ENCODE measurements at regions not wholly inside any gene's neighbourhood (a gene's known extent, or its start where the extent isn't known, plus 50 kb on each side); places are given as distances from the start of the nearest gene placed in this dataset.

- intact Hi-C loops (cut with DNase I), result loop anchor here (10.0 kb wide), 1 partner anchor 115 kb away; no protein-coding TSS in a partner anchor
- H3K27ac ChIP-seq, result no peak overlapping the region
- H3K4me3 ChIP-seq, result no peak overlapping the region
- H3K27me3 ChIP-seq, result no peaks in the 10 kb centered on the region
- no peak overlapping the region for H3K9ac ChIP-seq (ENCODE audit: low read depth in 2 of 2, low read length in 2 of 2)
- H3K4me1 ChIP-seq, result no peaks in the 10 kb centered on the region
- no peak for DNase-seq
- no peaks in the 10 kb centered on the region for H3K9me3 ChIP-seq
- no peaks in the 10 kb centered on the region for H3K36me3 ChIP-seq
- TF ChIP-seq, protein P1, sequence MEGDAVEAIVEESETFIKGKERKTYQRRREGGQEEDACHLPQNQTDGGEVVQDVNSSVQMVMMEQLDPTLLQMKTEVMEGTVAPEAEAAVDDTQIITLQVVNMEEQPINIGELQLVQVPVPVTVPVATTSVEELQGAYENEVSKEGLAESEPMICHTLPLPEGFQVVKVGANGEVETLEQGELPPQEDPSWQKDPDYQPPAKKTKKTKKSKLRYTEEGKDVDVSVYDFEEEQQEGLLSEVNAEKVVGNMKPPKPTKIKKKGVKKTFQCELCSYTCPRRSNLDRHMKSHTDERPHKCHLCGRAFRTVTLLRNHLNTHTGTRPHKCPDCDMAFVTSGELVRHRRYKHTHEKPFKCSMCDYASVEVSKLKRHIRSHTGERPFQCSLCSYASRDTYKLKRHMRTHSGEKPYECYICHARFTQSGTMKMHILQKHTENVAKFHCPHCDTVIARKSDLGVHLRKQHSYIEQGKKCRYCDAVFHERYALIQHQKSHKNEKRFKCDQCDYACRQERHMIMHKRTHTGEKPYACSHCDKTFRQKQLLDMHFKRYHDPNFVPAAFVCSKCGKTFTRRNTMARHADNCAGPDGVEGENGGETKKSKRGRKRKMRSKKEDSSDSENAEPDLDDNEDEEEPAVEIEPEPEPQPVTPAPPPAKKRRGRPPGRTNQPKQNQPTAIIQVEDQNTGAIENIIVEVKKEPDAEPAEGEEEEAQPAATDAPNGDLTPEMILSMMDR (IDR thresholded peaks at IDR 0.05), result no peak
These were observed 125.9 kb upstream of the SMAD3 start for GRCh38 chr15:66939451-66940023.

DNA sequence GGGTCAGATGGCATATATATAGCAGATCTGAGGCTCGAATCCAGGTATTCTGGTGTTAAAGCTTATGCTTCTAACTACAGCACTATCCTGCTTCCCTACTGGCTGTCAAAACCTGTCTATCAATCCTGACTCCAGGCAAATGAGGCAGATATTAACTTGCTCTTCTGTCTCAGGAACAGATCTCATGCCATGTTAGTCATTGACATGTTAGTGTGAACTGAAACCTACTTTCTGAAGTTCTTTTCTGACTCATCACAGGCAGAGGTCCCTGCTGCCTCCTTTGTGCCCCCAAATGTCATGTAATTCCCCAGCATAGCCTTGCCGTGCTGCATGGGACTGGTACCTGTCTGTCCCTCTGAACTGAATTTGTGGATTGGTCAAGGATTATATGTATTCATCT, 125.0 kb upstream of the SMAD3 start:
- Histone ChIP-seq H3K4me3 (no peak overlapping the region), H3K9ac (ENCODE audit: low read depth in 2 of 2, low read length in 2 of 2) (no peak overlapping the region), H3K36me3 (no peaks in the 10 kb centered on the region), H3K9me3 (no peaks in the 10 kb centered on the region), H3K27me3 (no peaks in the 10 kb centered on the region), H3K27ac (no peak overlapping the region), H3K4me1 (no peaks in the 10 kb centered on the region)
- intact Hi-C loops (cut with DNase I), result loop anchor here (10.0 kb wide), 1 partner anchor 114 kb away; no protein-coding TSS in a partner anchor
- DNase-seq, result no peak
- TF ChIP-seq, protein P1 (IDR thresholded peaks at IDR 0.05), result no peak

DNA sequence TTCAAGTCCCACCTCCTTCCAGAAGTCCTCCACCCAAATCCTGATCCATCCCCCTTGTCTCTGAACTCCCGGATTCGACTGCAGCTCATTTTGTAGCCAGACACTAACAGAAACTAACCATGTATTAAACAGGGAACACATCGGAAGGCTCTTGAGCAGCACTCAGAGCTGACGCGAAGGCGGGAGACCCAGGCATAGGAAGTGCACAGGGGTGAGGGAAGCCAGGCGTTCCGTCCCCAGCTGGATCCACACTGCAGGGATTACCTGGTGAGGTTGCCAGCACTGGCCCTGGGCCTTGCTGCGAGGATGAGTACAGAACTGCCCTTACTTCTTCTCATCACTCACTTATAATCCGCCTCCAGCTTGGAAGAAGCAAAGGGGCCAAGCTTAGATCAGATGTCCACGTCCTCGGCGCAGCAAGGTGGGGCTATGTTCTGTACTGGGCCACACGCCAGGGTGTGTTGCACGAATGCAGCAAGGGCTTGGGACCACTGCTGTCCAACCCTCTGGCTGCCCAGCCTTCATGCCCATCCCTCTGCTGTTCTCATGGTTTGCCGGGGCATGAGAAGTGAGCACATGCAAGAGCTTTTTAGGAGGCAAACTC, 124.2 kb upstream of the SMAD3 start:
- no peak for DNase-seq
- Histone ChIP-seq H3K27ac (no peak overlapping the region), H3K9ac (ENCODE audit: low read depth in 2 of 2, low read length in 2 of 2) (no peak overlapping the region), H3K9me3 (no peaks in the 10 kb centered on the region), H3K4me1 (no peaks in the 10 kb centered on the region), H3K4me3 (no peak overlapping the region), H3K27me3 (no peaks in the 10 kb centered on the region), H3K36me3 (no peaks in the 10 kb centered on the region)
- TF ChIP-seq, protein P1 (IDR thresholded peaks at IDR 0.05), result no peak
- intact Hi-C loops (cut with DNase I), result loop anchor here (10.0 kb wide), 1 partner anchor 114 kb away; no protein-coding TSS in a partner anchor

GRCh38 chr15:66941791-66942190, 123.6 kb upstream of the SMAD3 start:
- no peak overlapping the region for H3K9ac ChIP-seq (ENCODE audit: low read depth in 2 of 2, low read length in 2 of 2)
- no peak for DNase-seq
- no peaks in the 10 kb centered on the region for H3K36me3 ChIP-seq
- no peaks in the 10 kb centered on the region for H3K4me1 ChIP-seq
- no peaks in the 10 kb centered on the region for H3K9me3 ChIP-seq
- H3K27ac ChIP-seq, result no peak overlapping the region
- TF ChIP-seq, protein P1 (IDR thresholded peaks at IDR 0.05), result no peak
- no peak overlapping the region for H3K4me3 ChIP-seq
- no peaks in the 10 kb centered on the region for H3K27me3 ChIP-seq
- intact Hi-C loops (cut with DNase I), result loop anchor here (10.0 kb wide), 1 partner anchor 113 kb away; no protein-coding TSS in a partner anchor

DNA sequence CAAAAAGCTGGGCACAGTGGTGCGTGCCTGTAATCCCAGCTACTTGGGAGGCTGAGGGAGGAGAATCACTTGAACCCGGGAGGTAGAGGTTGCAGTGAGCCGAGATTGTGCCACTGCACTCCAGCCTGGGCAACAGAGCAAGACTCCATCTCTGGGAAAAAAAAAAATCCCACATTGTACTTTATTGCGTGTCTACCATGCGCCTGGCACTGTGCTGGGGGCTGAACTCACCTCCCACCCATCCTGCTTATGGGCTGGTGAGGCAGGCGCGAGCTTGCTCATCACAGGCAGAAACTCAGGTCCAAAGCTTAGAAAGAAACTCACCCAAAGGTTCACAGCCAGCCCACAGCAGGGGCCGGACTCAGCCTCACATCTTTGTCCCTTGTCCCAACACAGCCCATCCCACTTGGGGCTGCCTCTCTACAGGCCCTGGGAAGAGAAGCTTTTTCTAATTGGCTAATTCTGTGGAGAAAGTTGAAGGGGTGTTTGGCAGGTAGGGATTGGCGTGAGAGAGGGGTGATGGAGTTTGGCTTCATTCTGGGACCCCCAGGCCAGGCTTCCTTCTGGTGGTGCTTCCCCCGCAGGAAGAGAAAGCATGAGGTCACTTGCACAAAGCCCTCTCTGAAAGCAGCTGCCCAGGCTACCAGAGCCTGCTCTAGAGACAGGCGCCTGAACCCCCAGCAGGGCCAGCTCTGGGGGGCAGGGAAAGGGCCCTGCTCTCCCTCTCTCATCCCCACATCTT, 122.6 kb upstream of the SMAD3 start:
- TF ChIP-seq, protein P1 (IDR thresholded peaks at IDR 0.05), result no peak
- intact Hi-C loops (cut with DNase I), result loop anchor here (10.0 kb wide), 1 partner anchor 112 kb away; no protein-coding TSS in a partner anchor

More for the DNA sequence above, 122.6 kb upstream of the SMAD3 start:
- no peak for DNase-seq
- H3K27ac ChIP-seq, result no peak overlapping the region
- no peaks in the 10 kb centered on the region for H3K27me3 ChIP-seq
- no peaks in the 10 kb centered on the region for H3K36me3 ChIP-seq
- no peaks in the 10 kb centered on the region for H3K4me1 ChIP-seq
- H3K9me3 ChIP-seq, result no peaks in the 10 kb centered on the region
- H3K9ac ChIP-seq (ENCODE audit: low read depth in 2 of 2, low read length in 2 of 2), result no peak overlapping the region
- no peak overlapping the region for H3K4me3 ChIP-seq
